NCI-H146 (cell line): ENCODE measurements at regions not wholly inside any gene's neighbourhood (a gene's known extent, or its start where the extent isn't known, plus 50 kb on each side); places are given as distances from the start of the nearest gene placed in this dataset.
"Not testable (repeated sequence)": the region's sequence is repeated elsewhere in the genome, so short reads cannot be mapped to it uniquely, and the experiment has no call there.

Experiments
- DNase-seq: peaks from one replicate; lab custom pipeline; 2025; lab: John Stamatoyannopoulos, UW

GRCh38 chr14:48398675-48399282 lies 723.4 kb upstream of the MDGA2 start:
- DNase-seq, result peak; percentile 31

DNA sequence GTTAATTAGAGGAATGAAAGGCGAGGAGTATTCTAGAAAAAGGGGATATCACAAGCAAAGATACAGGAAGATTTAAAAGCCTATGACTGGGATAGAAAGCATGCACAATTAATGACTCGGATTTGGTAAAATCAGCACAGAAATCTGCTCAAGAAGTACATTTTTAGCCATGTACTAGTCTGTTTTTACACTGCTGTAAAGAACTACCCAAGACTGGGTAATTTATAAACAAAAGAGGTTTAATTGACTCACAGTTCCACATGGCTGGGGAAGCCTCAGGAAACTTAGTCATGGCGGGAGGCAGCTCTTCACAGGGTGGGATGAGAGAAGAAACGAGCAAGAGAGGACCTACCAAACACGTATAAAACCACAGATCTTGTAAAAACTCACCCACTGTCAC lies 716.3 kb upstream of the MDGA2 start:
- no peak for DNase-seq

- no peak for DNase-seq
These were observed 714.9 kb upstream of the MDGA2 start for GRCh38 chr14:48390346-48390745.

DNA sequence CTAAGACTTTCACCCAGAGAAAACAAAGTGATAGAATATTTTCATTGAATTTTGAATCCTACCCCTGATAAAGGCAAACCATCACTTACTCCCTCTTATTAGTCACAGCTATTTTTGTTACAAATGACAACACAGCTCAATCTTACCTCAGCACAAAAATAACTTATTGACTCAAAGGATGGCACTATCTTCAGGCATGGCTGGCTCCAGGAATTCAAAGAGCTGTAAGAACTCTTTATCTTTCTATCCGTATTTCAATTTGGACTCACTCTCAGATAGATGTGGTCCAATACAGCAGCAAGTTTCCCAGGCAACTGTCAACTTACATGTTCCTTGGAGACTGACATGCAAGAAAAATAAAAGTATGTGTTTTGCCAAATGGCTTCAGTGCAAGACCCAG lies 709.4 kb upstream of the MDGA2 start:
- no peak for DNase-seq

- DNase-seq, result no peak
These were observed 707.6 kb upstream of the MDGA2 start for GRCh38 chr14:48382961-48383360.

- DNase-seq, result no peak
These were observed 703.1 kb upstream of the MDGA2 start for GRCh38 chr14:48378541-48378940.

DNA sequence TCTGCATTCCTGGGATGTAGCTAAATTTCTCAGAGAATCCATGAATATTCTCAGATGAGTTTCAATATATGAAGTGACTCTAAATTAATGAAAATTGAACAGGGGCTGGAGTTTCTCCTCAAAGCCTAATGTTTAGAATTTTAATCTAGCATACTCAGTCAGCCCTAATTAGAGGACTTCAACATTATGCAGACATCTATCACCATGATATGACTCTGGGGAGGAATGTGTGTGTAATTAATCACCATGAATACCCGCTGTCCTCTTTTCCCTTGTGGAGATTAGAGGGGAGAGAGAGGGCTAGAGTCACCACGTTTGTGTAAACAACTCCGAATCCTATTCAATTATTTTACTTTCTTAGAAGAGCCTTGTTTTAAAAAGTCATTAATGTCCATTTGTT lies 698.6 kb upstream of the MDGA2 start:
- DNase-seq, result no peak

- no peak for DNase-seq
These were observed 675.6 kb upstream of the MDGA2 start for GRCh38 chr14:48350971-48351370.

GRCh38 chr14:48349689-48350088 lies 674.3 kb upstream of the MDGA2 start:
- no peak for DNase-seq

GRCh38 chr14:48341069-48341468 lies 665.7 kb upstream of the MDGA2 start:
- no peak for DNase-seq

GRCh38 chr14:48333221-48333920 lies 658.0 kb upstream of the MDGA2 start:
- DNase-seq, result no peak

GRCh38 chr14:48331421-48331820 lies 656.0 kb upstream of the MDGA2 start:
- DNase-seq, result no peak

DNA sequence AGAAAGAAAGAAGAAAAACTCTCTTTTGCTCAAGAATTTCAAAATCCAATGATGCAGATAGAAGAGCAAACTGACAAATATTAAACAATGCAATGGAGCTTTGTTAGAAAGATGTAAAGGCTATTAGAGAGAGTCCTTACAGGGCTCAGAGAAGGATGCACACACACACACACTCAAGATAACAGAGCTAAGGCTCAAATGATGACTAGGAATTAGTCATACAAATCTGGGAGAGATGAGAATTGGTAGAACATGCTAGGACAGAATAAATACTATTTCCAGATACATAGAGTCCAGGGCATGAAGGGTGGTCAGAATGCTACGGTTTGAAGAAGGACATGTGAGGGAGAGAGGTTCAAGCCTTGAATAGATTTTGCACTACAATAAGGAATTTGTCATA lies 650.1 kb upstream of the MDGA2 start:
- DNase-seq, result no peak

GRCh38 chr14:48323665-48324064 lies 648.3 kb upstream of the MDGA2 start:
- DNase-seq, result no peak

DNA sequence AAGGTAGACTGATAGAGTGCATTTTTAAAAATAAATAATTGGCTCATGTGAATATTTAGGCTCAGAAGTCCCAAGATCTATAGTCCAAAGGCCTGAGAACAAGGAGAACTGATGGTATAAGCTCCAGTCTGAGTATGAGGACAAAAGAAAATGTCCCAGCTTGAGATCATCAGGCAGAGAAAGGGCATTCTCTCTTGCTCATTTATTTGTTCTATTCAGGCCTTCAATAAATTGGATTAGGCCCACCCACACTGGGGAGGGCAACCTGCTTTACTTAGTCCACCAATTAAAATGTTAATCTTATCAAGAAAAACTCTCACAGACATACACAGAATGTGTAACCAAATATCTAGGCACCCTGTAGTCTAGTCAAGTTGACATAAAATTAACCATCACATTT lies 644.4 kb upstream of the MDGA2 start:
- DNase-seq, result no peak

DNA sequence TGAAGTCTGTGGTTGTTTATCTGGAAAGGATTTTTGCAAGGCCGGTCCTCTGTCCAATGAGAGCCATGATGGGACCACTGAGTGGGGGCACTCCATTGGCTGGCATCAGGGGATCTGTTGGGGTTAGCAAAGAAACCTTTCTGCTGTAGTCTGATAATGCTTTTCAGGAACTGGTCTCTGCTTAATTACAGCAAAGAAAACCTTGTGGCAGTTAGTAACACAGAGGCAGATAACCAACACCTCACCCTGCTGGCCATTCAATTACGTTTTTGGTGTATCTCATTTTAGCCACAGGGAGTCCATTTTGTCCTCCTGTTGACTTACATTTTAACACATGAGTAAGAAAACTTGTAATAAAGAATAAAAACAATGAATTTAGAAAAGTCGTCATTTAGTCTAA lies 629.3 kb upstream of the MDGA2 start:
- DNase-seq, result no peak

- no peak for DNase-seq
These were observed 614.3 kb upstream of the MDGA2 start for GRCh38 chr14:48289701-48290100.

DNA sequence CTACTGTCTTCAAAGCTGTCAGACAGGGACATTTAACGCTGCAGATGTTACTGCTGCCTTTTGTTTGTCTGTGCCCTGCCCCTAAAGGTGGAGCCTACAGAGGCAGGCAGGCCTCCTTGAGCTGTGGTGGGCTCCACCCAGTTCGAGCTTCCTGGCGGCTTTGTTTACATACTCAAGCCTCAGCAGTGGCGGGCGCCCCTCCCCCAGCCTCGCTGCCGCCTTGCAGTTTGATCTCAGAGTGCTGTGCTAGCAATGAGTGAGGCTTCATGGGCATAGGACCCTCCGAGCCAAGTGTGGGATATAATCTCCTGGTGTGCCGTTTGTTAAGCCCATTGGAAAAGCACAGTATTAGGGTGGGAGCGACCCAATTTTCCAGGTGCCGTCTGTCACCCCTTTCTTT lies 609.8 kb upstream of the MDGA2 start:
- not testable (repeated sequence) for DNase-seq

DNA sequence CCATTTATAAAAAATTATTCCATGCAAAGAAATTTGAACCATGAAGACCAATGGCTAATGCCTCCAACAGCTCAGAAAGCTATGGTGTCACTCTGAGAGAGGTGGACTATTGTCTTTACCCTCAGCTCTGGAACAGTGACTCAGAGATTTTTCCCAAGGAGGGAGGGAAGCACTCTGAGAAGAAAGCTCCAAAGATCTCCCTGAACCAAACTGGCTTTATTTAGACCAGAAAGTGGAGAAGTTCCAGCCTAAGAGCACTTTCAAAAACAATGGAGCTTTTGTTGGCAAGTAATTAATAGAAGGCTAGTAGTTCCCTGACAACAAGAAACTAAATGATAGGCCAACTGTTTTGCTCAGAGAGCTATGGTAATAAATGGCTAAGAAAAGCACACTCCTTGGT lies 599.9 kb upstream of the MDGA2 start:
- no peak for DNase-seq

GRCh38 chr14:48274826-48275225 lies 599.4 kb upstream of the MDGA2 start:
- no peak for DNase-seq

GRCh38 chr14:48267926-48268325 lies 592.5 kb upstream of the MDGA2 start:
- not testable (repeated sequence) for DNase-seq

- DNase-seq, result not testable (repeated sequence)
These were observed 590.8 kb upstream of the MDGA2 start for GRCh38 chr14:48266201-48266600.

DNA sequence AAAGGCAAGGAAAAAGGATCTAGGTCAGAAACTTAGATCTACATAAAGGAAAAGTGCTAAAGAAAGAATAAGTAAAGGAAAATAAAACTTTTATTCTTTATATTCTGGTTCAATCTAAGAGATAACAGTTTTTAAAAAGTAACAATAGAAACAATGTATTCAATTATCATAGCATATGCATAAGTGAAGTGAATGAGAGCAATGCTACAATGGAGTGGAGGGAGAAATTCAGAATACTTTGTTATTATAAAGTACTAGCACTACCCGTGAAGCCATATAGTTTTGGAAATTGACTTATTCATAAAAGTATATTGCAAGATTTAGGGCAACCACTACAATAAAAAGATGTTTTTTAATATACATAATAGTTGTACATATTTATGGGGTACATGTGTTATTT lies 586.0 kb upstream of the MDGA2 start:
- DNase-seq, result no peak
